Progenitor cell of endocrine pancreas (in vitro differentiated cells): ENCODE measurements at regions not wholly inside any gene's neighbourhood (a gene's known extent, or its start where the extent isn't known, plus 50 kb on each side); places are given as distances from the start of the nearest gene placed in this dataset.

Experiments
- DNase-seq: peaks from one replicate; pipeline ENCODE4 v3.0.0; 2021; ENCODE audit warnings: low spot score; ENCODE audit not compliant: unreplicated experiment
- H3K27ac Mint-ChIP-seq: 2 replicates; pipeline ENCODE4 v1.8.0; 2021; ENCODE audit warnings: mild to moderate bottlenecking, moderate library complexity, mixed read lengths
- H3K27me3 Mint-ChIP-seq: 2 replicates; pipeline ENCODE4 v1.8.0; 2021; ENCODE audit warnings: mixed read lengths
- H3K36me3 Mint-ChIP-seq: 2 replicates; pipeline ENCODE4 v1.8.0; 2022; ENCODE audit warnings: mixed read lengths; ENCODE audit not compliant: insufficient read depth
- H3K4me1 Mint-ChIP-seq: 2 replicates; pipeline ENCODE4 v1.8.0; 2021; ENCODE audit warnings: low read depth, mixed read lengths
- H3K4me3 Mint-ChIP-seq: 2 replicates; pipeline ENCODE4 v1.8.0; 2021; ENCODE audit warnings: low read depth, mild to moderate bottlenecking, moderate library complexity, mixed read lengths
- H3K9me3 Mint-ChIP-seq: 2 replicates; pipeline ENCODE4 v1.8.0; 2021; ENCODE audit warnings: low read depth, mixed read lengths
- TF ChIP-seq, protein P1 (sequence below): fragments of 200-600 bp; sonication (generic); IDR thresholded peaks from one replicate; pipeline ENCODE4 v1.5.0; 2021; ENCODE audit warnings: antibody characterized with exemption, mild to moderate bottlenecking; ENCODE audit not compliant: unreplicated experiment

DNA sequence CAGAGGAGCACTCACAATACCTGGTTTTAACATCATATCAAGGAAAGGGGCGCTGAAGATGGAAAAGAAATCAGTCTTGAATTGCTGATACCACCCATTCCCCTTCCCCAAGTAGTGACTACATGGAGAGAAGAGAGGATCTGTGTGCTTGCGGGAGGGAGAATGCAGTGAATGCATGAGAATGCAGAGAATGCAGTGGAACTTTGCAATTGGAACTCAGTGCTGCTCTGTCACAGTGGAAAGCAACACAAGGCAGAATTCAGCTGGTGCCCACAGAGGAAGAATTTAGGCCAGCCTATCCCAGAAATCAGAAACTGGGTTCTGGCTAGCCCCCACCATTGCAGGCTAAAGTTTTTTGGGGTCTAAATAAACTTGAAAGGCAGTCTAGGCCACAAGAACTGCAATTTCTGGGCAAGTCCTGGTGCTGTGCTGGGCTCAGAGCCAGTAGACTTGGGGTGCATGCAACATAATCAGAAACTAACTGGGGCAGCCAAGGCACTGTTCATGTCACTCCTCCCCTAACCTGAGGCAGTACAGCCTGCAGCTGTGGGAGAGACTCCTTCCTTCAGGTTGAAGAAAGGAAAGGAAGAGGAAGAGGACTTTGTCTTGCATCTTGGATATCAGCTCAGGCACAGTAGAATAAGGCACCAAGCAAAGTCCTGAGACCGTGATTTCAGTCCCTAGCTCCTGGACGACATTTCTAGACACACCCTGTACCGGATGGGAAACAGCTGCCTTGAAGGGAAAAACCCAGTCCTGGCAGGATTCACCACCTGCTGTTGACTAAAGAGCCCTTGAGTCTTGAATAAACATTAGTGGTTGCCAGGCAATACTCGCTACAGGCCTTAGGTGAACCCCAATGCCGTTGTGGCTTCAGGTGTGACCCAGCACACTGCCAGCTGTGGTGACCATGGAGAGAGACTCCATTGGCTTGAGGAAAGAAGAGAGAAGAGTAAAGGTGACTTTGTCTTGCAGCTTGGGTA, 329.3 kb downstream of the TBL1XR1 start:
- peaks cover 44% of the 10 kb centered on the region for H3K9me3 Mint-ChIP-seq
- peaks cover 13% of the 10 kb centered on the region for H3K36me3 Mint-ChIP-seq
- H3K27me3 Mint-ChIP-seq: no peaks in the 10 kb centered on the region
- peaks cover 6% of the 10 kb centered on the region for H3K4me1 Mint-ChIP-seq
- H3K27ac Mint-ChIP-seq: no peak overlapping the region
- TF ChIP-seq, protein P1, sequence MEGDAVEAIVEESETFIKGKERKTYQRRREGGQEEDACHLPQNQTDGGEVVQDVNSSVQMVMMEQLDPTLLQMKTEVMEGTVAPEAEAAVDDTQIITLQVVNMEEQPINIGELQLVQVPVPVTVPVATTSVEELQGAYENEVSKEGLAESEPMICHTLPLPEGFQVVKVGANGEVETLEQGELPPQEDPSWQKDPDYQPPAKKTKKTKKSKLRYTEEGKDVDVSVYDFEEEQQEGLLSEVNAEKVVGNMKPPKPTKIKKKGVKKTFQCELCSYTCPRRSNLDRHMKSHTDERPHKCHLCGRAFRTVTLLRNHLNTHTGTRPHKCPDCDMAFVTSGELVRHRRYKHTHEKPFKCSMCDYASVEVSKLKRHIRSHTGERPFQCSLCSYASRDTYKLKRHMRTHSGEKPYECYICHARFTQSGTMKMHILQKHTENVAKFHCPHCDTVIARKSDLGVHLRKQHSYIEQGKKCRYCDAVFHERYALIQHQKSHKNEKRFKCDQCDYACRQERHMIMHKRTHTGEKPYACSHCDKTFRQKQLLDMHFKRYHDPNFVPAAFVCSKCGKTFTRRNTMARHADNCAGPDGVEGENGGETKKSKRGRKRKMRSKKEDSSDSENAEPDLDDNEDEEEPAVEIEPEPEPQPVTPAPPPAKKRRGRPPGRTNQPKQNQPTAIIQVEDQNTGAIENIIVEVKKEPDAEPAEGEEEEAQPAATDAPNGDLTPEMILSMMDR: no peak
- DNase-seq: no peak
- no peak overlapping the region for H3K4me3 Mint-ChIP-seq

DNA sequence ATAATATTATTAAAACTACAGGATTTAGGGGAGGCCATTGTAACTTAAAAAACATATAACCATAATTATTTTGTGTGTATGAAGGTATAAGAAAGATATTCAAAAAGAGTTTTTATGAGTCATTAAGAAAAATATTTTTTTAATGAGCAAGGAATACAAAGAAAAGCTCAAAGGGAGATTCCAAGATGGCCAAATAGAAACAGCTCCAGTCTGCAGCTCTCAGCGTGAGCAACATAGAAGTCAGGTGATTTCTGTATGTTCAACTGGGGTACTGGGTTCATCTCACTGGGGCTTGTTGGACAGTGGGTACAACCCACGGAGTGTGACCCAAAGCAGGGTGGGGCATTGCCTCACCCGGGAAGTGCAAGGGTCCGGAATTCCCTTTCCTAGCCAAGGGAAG, 336.1 kb downstream of the TBL1XR1 start:
- Mint-ChIP-seq H3K4me1 (peaks cover 8% of the 10 kb centered on the region), H3K27me3 (no peaks in the 10 kb centered on the region), H3K27ac (no peak overlapping the region), H3K36me3 (peaks cover 12% of the 10 kb centered on the region), H3K9me3 (peaks cover 40% of the 10 kb centered on the region), H3K4me3 (no peak overlapping the region)
- DNase-seq: no peak
- TF ChIP-seq, protein P1: no peak

DNA sequence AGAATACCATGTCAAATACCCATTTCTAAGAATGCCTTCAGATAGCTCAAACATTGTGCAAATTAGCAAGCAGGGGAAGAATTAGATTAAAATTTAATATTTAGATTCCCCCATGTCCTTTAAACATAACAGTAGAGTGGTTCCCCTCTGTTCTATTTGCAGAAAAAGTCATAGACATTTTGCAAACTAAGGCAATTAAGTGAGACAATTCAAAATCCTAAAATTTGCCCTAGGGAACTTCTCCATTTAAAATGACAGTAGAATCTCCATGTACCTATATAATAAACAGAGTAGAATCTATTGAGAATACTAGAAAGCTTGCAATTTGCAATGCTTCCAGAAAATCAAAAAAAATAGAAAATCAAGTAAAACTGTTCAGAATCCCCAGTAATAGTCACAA, 340.6 kb downstream of the TBL1XR1 start:
- no peak for DNase-seq
- Mint-ChIP-seq H3K9me3 (peaks cover 22% of the 10 kb centered on the region), H3K4me3 (no peak overlapping the region), H3K27ac (peak overlapping the region; percentile 54), H3K27me3 (peaks cover 13% of the 10 kb centered on the region), H3K36me3 (peaks cover 9% of the 10 kb centered on the region), H3K4me1 (peaks cover 22% of the 10 kb centered on the region)
- TF ChIP-seq, protein P1: no peak

DNA sequence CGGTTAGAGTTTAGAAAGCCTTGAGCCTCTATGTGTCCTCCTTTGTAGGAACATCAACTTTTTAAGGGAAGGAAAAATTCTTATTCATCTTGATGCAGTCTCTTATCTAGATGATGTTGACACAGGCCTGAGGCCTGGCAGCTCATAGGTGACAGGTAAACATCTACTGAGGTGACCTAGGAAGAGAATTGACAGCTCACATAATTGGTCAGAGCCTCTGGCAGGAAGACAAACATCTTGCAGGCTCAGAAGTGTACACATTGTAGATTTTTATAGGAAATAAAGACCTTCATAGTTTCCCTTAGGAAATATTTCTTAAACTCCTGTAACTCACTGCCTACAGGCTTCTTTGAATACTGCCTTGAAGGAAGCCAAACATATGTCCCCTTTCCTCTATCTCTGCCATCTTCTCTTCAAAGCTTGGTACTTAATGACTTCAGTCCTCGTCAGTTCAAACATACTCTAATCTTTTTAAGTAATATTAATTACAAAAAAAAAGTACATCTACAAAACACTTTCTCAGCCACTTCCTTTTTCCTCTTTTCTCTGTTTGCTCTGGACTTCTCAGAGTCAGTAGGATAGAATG, 341.3 kb downstream of the TBL1XR1 start:
- TF ChIP-seq, protein P1: no peak
- H3K27me3 Mint-ChIP-seq: peaks cover 14% of the 10 kb centered on the region
- H3K36me3 Mint-ChIP-seq: peaks cover 9% of the 10 kb centered on the region
- DNase-seq: no peak
- H3K4me3 Mint-ChIP-seq: no peak overlapping the region
- H3K4me1 Mint-ChIP-seq: peaks cover 28% of the 10 kb centered on the region
- peak overlapping the region; percentile 16 for H3K27ac Mint-ChIP-seq
- peaks cover 22% of the 10 kb centered on the region for H3K9me3 Mint-ChIP-seq

DNA sequence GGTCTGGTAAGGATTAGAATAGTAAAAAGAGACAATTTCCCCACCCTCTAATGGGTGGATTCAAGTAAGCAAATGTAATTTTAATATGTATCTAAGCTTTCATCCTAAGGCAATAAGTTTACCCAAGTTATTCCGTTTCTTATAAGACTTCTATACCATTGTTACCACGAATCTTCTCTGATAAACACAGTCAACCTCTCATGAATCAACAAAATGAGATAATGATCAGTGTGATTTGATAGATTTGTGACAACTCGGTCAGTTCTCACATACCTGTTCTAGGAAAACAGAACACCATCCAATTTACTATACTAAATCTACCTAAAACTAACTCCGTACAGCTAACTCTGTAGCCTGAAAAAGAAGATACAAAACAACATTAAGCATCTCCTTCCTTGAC, 342.1 kb downstream of the TBL1XR1 start:
- Mint-ChIP-seq H3K36me3 (peaks cover 4% of the 10 kb centered on the region), H3K4me3 (no peak overlapping the region), H3K27ac (no peak overlapping the region), H3K9me3 (peaks cover 15% of the 10 kb centered on the region), H3K27me3 (peaks cover 14% of the 10 kb centered on the region), H3K4me1 (peaks cover 36% of the 10 kb centered on the region)
- DNase-seq: no peak
- TF ChIP-seq, protein P1: no peak
